Activated CD8-positive, alpha-beta T cell treated with anti-CD3 and anti-CD28 coated beads for 36 hours (primary cell): ENCODE measurements at regions not wholly inside any gene's neighbourhood (a gene's known extent, or its start where the extent isn't known, plus 50 kb on each side); places are given as distances from the start of the nearest gene placed in this dataset.

Experiments
- ATAC-seq: fragments of 200-7000 bp; cut with Tn5 transposase; one replicate; pipeline ENCODE4 v1.10.0; 2021; ENCODE audit warnings: mild to moderate bottlenecking, moderate library complexity
- CTCF ChIA-PET: fragments of 350-600 bp; sonication (Branson Sonifier 250); formaldehyde crosslinking; loops from one replicate; lab custom pipeline; 2021; ENCODE audit warnings: antibody characterized with exemption; lab: Charles Lee
- POLR2A ChIA-PET: fragments of 350-600 bp; sonication (Branson Sonifier 250); formaldehyde crosslinking; loops from one replicate; lab custom pipeline; 2021; ENCODE audit warnings: antibody characterized with exemption; lab: Charles Lee
- DNase-seq: peaks from one replicate; pipeline ENCODE4 v3.0.0-alpha.2; 2020
- H3K27ac Mint-ChIP-seq: one replicate; pipeline ENCODE4 v1.8.0; 2021; ENCODE audit warnings: mild to moderate bottlenecking, mixed read lengths
- H3K27me3 Mint-ChIP-seq: one replicate; pipeline ENCODE4 v1.8.0; 2021; ENCODE audit warnings: mixed read lengths
- H3K36me3 Mint-ChIP-seq: one replicate; pipeline ENCODE4 v1.8.0; 2021; ENCODE audit warnings: low read depth, mixed read lengths
- H3K4me1 Mint-ChIP-seq: one replicate; pipeline ENCODE4 v1.8.0; 2021; ENCODE audit warnings: low read depth, mixed read lengths
- H3K4me3 Mint-ChIP-seq: one replicate; pipeline ENCODE4 v1.8.0; 2021; ENCODE audit warnings: mild to moderate bottlenecking, moderate library complexity, mixed read lengths
- H3K9me3 Mint-ChIP-seq: one replicate; pipeline ENCODE4 v1.8.0; 2021; ENCODE audit warnings: mixed read lengths
- intact Hi-C: fragments of 100-400 bp; cut with micrococcal nuclease; formaldehyde crosslinking; loops from one replicate; pipeline ENCODE4 v1.10.0; 2022
- TF ChIP-seq, protein P1 (sequence below): fragments of 200-600 bp; IDR thresholded peaks from one replicate; pipeline ENCODE4 v1.8.0; 2022; ENCODE audit warnings: antibody characterized with exemption, mild to moderate bottlenecking

DNA sequence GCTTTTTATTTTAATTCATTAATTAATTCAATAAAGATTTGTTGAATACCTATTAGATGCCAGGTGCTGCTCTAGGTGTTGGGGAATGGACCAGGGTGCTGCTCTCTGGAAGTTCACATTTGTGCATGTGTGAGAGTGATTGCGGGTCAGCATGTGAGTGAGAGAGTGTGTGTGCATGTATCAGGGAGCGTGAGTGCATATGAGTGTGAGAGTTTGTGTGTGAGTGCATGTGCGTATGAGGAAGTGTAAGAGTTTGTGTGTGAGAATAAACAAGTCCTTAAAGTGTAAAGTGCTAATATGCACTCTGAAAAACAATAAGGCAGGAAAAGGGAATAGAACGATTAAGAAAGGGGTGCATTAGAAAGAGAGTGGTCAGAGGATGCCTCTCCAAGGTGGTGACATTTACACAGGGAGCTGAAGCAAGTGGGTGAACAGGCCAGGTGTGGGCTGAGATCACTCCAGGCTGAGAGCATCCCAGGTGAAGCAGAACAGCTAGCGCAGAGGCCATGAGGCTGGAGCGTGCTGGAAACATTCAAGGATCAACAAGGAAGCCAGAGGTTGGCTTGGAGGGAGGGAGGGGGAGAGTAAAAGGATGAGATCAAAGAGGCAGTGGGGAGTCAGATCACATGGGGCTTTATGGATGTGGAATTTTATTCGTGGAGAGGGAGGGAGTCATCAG is 50.5 kb upstream of the SLC1A4 start:
- TF ChIP-seq, protein P1, sequence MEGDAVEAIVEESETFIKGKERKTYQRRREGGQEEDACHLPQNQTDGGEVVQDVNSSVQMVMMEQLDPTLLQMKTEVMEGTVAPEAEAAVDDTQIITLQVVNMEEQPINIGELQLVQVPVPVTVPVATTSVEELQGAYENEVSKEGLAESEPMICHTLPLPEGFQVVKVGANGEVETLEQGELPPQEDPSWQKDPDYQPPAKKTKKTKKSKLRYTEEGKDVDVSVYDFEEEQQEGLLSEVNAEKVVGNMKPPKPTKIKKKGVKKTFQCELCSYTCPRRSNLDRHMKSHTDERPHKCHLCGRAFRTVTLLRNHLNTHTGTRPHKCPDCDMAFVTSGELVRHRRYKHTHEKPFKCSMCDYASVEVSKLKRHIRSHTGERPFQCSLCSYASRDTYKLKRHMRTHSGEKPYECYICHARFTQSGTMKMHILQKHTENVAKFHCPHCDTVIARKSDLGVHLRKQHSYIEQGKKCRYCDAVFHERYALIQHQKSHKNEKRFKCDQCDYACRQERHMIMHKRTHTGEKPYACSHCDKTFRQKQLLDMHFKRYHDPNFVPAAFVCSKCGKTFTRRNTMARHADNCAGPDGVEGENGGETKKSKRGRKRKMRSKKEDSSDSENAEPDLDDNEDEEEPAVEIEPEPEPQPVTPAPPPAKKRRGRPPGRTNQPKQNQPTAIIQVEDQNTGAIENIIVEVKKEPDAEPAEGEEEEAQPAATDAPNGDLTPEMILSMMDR, result no peak
- CTCF ChIA-PET, result interaction anchor here (1.0 kb wide), 1 partner anchor 21 kb away, joined by 3 read pairs; no protein-coding TSS in a partner anchor
- H3K36me3 Mint-ChIP-seq, result no peaks in the 10 kb centered on the region

DNA sequence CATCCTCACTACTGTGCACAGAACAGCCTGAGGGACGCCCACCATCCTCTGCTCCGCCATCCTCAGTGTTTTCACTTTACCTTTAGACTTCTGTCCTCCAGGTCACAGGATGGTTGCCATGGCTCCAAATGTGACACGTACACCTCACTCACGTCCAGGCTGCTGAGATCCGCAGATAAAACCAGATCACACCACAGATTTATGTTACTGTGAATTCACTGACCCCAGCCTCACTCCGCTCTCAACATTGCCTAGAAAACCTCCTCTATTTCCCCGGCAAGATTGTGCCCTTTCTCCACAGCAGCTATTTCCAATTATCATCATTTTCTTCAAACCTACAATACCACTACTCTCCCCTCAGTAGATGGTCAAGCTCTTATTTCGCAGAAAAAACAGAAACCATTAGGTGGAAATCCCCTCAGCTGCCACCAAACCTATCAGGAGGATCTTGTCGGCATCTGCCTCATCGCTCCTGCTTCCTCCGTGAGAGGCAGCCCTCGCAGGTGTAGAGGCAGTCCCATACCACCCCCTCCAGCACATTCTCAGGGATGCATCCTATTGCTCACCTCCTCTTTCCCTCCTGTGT is 49.8 kb upstream of the SLC1A4 start:
- intact Hi-C loops, result no loop called here
- DNase-seq (no peak), ATAC-seq (peak; percentile 49)
- peaks cover 10% of the 10 kb centered on the region for H3K9me3 Mint-ChIP-seq
- no peak overlapping the region for H3K4me3 Mint-ChIP-seq
- POLR2A ChIA-PET, result no interaction called here
- peaks cover 9% of the 10 kb centered on the region for H3K4me1 Mint-ChIP-seq
- CTCF ChIA-PET, result no interaction called here
- no peak overlapping the region for H3K27ac Mint-ChIP-seq
- H3K27me3 Mint-ChIP-seq, result peaks cover 3% of the 10 kb centered on the region
- TF ChIP-seq, protein P1, result no peak
- H3K36me3 Mint-ChIP-seq, result no peaks in the 10 kb centered on the region

More for the DNA sequence above, 50.5 kb upstream of the SLC1A4 start:
- POLR2A ChIA-PET, result no interaction called here
- Mint-ChIP-seq H3K4me1 (peaks cover 9% of the 10 kb centered on the region), H3K4me3 (no peak overlapping the region), H3K27me3 (peaks cover 6% of the 10 kb centered on the region), H3K27ac (no peak overlapping the region), H3K9me3 (peaks cover 10% of the 10 kb centered on the region)
- no peak for DNase-seq
- intact Hi-C loops, result no loop called here
- ATAC-seq, result no peak
